ENCODE measurements at regions not wholly inside any gene's neighbourhood (a gene's known extent, or its start where the extent isn't known, plus 50 kb on each side); places are given as distances from the start of the nearest gene placed in this dataset.

DNA sequence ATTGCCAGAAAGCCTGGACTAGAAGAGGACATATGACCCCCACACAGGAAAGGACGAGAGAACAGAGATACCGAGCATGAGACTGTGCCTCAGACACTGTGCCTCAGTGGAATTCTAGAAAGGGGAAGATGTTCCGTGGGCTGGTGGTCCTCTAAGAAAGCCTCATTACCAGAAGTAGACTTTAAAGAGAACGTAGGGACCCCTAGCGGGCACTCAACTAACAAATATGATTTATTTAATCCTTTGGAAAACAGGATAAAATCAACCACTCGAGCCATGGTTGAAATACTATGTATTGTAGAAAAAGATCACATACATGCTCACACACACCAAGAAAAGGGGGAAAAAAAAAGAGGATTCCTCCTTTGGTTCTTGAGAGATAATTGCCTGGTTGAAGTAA is 701.2 kb upstream of the SORCS1 start:
- TF ChIP-seq, protein P1, sequence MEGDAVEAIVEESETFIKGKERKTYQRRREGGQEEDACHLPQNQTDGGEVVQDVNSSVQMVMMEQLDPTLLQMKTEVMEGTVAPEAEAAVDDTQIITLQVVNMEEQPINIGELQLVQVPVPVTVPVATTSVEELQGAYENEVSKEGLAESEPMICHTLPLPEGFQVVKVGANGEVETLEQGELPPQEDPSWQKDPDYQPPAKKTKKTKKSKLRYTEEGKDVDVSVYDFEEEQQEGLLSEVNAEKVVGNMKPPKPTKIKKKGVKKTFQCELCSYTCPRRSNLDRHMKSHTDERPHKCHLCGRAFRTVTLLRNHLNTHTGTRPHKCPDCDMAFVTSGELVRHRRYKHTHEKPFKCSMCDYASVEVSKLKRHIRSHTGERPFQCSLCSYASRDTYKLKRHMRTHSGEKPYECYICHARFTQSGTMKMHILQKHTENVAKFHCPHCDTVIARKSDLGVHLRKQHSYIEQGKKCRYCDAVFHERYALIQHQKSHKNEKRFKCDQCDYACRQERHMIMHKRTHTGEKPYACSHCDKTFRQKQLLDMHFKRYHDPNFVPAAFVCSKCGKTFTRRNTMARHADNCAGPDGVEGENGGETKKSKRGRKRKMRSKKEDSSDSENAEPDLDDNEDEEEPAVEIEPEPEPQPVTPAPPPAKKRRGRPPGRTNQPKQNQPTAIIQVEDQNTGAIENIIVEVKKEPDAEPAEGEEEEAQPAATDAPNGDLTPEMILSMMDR (conservative IDR thresholded peaks at IDR 0.05; ENCODE audit: low read depth, low read length): no peak; the same call in 1 of the 2 replicates
- TF ChIP-seq EZH2phosphoT487 (IDR thresholded peaks at IDR 0.05; ENCODE audit: borderline replicate concordance, low read length) (no peak), EZH2 (IDR thresholded peaks at IDR 0.05; ENCODE audit: low read length, unreplicated experiment) (no peak)
